ENCODE measurements at regions not wholly inside any gene's neighbourhood (a gene's known extent, or its start where the extent isn't known, plus 50 kb on each side); places are given as distances from the start of the nearest gene placed in this dataset.

- intact Hi-C loops (cut with micrococcal nuclease): no loop called here
- Mint-ChIP-seq H3K4me3 (ENCODE audit: unreplicated experiment) (no peak overlapping the region), H3K36me3 (ENCODE audit: insufficient read depth, unreplicated experiment) (no peaks in the 10 kb centered on the region), H3K27me3 (ENCODE audit: insufficient read depth, unreplicated experiment) (no peaks in the 10 kb centered on the region), H3K27ac (ENCODE audit: low read depth, unreplicated experiment) (peak overlapping the region; percentile 83), H3K4me1 (ENCODE audit: insufficient read depth, unreplicated experiment) (peaks cover 6% of the 10 kb centered on the region), H3K9me3 (ENCODE audit: unreplicated experiment) (no peaks in the 10 kb centered on the region)
- no peak for DNase-seq (ENCODE audit: unreplicated experiment)
- BruUV-seq (replicated peaks): no TSS peak
- ChIA-PET POLR2A (no interaction called here), CTCF (no interaction called here)
- no peak for TF ChIP-seq CTCF (IDR thresholded peaks at IDR 0.05; ENCODE audit: unreplicated experiment)
Observed at GRCh38 chr13:110056640-110057039, 250.3 kb downstream of the COL4A1 start.

- H3K27ac Mint-ChIP-seq (ENCODE audit: low read depth, unreplicated experiment): no peak overlapping the region
- peaks cover 5% of the 10 kb centered on the region for H3K4me1 Mint-ChIP-seq (ENCODE audit: insufficient read depth, unreplicated experiment)
- no peak overlapping the region for H3K4me3 Mint-ChIP-seq (ENCODE audit: unreplicated experiment)
- no peaks in the 10 kb centered on the region for H3K9me3 Mint-ChIP-seq (ENCODE audit: unreplicated experiment)
- intact Hi-C loops (cut with micrococcal nuclease): no loop called here
- H3K36me3 Mint-ChIP-seq (ENCODE audit: insufficient read depth, unreplicated experiment): no peaks in the 10 kb centered on the region
- no peaks in the 10 kb centered on the region for H3K27me3 Mint-ChIP-seq (ENCODE audit: insufficient read depth, unreplicated experiment)
- POLR2A ChIA-PET: no interaction called here
- no TSS peak for BruUV-seq (replicated peaks)
- TF ChIP-seq CTCF (IDR thresholded peaks at IDR 0.05; ENCODE audit: unreplicated experiment): no peak
- no peak for DNase-seq (ENCODE audit: unreplicated experiment)
- CTCF ChIA-PET: interaction anchor here (0.6 kb wide), 2 partner anchors 8 to 389 kb away, joined by 3 to 5 read pairs; no protein-coding TSS in a partner anchor
Observed at GRCh38 chr13:110055089-110055488, 251.9 kb downstream of the COL4A1 start.

- DNase-seq (ENCODE audit: unreplicated experiment): no peak
- no TSS peak for BruUV-seq (replicated peaks)
- ChIA-PET POLR2A (no interaction called here), CTCF (no interaction called here)
- Mint-ChIP-seq H3K9me3 (ENCODE audit: unreplicated experiment) (no peaks in the 10 kb centered on the region), H3K36me3 (ENCODE audit: insufficient read depth, unreplicated experiment) (no peaks in the 10 kb centered on the region), H3K27ac (ENCODE audit: low read depth, unreplicated experiment) (no peak overlapping the region), H3K27me3 (ENCODE audit: insufficient read depth, unreplicated experiment) (no peaks in the 10 kb centered on the region), H3K4me3 (ENCODE audit: unreplicated experiment) (no peak overlapping the region), H3K4me1 (ENCODE audit: insufficient read depth, unreplicated experiment) (peaks cover 5% of the 10 kb centered on the region)
- intact Hi-C loops (cut with micrococcal nuclease): no loop called here
- TF ChIP-seq CTCF (IDR thresholded peaks at IDR 0.05; ENCODE audit: unreplicated experiment): no peak
Observed at GRCh38 chr13:110054041-110054440, 252.9 kb downstream of the COL4A1 start.

GRCh38 chr13:110047496-110047895 lies 259.5 kb downstream of the COL4A1 start:
- POLR2A ChIA-PET: no interaction called here
- CTCF ChIA-PET: no interaction called here
- no peak for TF ChIP-seq CTCF (IDR thresholded peaks at IDR 0.05; ENCODE audit: unreplicated experiment)
- intact Hi-C loops (cut with micrococcal nuclease): no loop called here
- Mint-ChIP-seq H3K4me3 (ENCODE audit: unreplicated experiment) (no peak overlapping the region), H3K27me3 (ENCODE audit: insufficient read depth, unreplicated experiment) (no peaks in the 10 kb centered on the region), H3K4me1 (ENCODE audit: insufficient read depth, unreplicated experiment) (peaks cover 5% of the 10 kb centered on the region), H3K27ac (ENCODE audit: low read depth, unreplicated experiment) (no peak overlapping the region), H3K9me3 (ENCODE audit: unreplicated experiment) (no peaks in the 10 kb centered on the region), H3K36me3 (ENCODE audit: insufficient read depth, unreplicated experiment) (no peaks in the 10 kb centered on the region)
- BruUV-seq (replicated peaks): no TSS peak
- no peak for DNase-seq (ENCODE audit: unreplicated experiment)

All from MCF 10A (cell line).